ENCODE measurements at regions not wholly inside any gene's neighbourhood (a gene's known extent, or its start where the extent isn't known, plus 50 kb on each side); places are given as distances from the start of the nearest gene placed in this dataset.

DNA sequence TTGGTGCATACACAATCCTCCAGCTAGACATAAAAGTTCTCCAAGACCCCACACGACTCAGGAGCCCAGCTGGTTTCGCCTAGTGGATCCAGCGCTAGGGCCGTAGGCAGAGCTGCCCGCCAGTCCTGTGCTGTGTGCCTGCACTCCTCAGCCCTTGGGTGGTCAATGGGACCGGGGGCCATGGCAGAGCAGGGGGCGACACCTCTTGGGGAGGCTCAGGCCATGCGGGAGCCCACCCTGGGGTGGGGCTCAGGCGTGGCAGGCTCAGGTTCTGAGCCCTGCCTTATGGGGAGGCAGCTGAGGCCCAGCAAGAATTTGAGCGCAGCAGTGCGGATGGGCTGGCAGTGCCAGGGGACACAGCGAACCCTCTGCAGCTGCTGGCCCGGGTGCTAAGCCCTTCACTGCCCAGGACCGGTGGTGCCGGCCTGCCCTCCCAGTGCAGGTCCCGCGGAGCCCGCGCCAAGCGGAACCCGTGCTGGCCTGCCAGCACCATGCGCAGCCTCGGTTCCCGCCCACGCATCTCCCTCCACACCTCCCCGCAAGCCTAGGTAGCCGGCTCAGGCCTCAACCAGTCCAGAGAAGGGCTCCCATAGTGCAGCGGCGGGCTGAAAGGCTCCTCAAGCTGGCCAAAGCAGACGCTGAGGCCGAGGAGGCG, 1566.6 kb upstream of the SLC39A10 start:
- TF ChIP-seq EZH2 (IDR thresholded peaks at IDR 0.05; ENCODE audit: borderline replicate concordance, insufficient read depth, low read depth, low read length, poor library complexity, severe bottlenecking), result no peak
- TF ChIP-seq, protein P1, sequence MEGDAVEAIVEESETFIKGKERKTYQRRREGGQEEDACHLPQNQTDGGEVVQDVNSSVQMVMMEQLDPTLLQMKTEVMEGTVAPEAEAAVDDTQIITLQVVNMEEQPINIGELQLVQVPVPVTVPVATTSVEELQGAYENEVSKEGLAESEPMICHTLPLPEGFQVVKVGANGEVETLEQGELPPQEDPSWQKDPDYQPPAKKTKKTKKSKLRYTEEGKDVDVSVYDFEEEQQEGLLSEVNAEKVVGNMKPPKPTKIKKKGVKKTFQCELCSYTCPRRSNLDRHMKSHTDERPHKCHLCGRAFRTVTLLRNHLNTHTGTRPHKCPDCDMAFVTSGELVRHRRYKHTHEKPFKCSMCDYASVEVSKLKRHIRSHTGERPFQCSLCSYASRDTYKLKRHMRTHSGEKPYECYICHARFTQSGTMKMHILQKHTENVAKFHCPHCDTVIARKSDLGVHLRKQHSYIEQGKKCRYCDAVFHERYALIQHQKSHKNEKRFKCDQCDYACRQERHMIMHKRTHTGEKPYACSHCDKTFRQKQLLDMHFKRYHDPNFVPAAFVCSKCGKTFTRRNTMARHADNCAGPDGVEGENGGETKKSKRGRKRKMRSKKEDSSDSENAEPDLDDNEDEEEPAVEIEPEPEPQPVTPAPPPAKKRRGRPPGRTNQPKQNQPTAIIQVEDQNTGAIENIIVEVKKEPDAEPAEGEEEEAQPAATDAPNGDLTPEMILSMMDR (IDR thresholded peaks at IDR 0.05), result no peak
- no peaks in the 10 kb centered on the region for H3K36me3 ChIP-seq (replicated peaks in 1 of 2; ENCODE audit: control extremely low read depth in 1 of 2, control insufficient read depth in 1 of 2, extremely low read depth in 1 of 2, insufficient read depth in 2 of 2, low read length in 1 of 2)
- ChIA-PET POLR2A (no interaction called here), CTCF (interaction anchor here (0.6 kb wide), 1 partner anchor 35 kb away, joined by 3 read pairs; no protein-coding TSS in a partner anchor)
- no peak overlapping the region for H2AFZ ChIP-seq (ENCODE audit: insufficient read depth, low read depth, low read length, poor library complexity, severe bottlenecking)
- Mint-ChIP-seq H3K4me3 (no peak overlapping the region), H3K4me1 (peaks cover 7% of the 10 kb centered on the region), H3K27ac (no peak overlapping the region), H3K9me3 (ENCODE audit: insufficient read depth) (no peaks in the 10 kb centered on the region), H3K27me3 (no peaks in the 10 kb centered on the region)
- no peak overlapping the region for H3K9ac ChIP-seq (ENCODE audit: low read length)
- DNase-seq (no peak), ATAC-seq (ENCODE audit: low read depth) (no peak)
- H3K4me3 ChIP-seq (ENCODE audit: control extremely low read depth in 1 of 5, extremely low read depth in 1 of 5, insufficient read depth in 1 of 5, low read depth in 2 of 5, low read length in 4 of 5), result no peak overlapping the region
- intact Hi-C loops (cut with micrococcal nuclease), result no loop called here
- no peak overlapping the region for H3K27ac ChIP-seq (ENCODE audit: low read length in 2 of 2)
- H3K27me3 ChIP-seq (replicated peaks in 1 of 4; ENCODE audit: control extremely low read depth in 1 of 4, control insufficient read depth in 3 of 4, insufficient read depth in 4 of 4, low read length in 3 of 4), result no peaks in the 10 kb centered on the region
- peaks cover 0 to 7% (median 0%) of the 10 kb centered on the region in 3 donors for H3K9me3 ChIP-seq (ENCODE audit: control extremely low read depth in 1 of 3, control insufficient read depth in 2 of 3, insufficient read depth in 1 of 3, low read length in 2 of 3)
- H3K4me2 ChIP-seq (replicated peaks; ENCODE audit: low read depth, low read length, poor library complexity, severe bottlenecking), result no peak overlapping the region
- no peaks in the 10 kb centered on the region for H3K4me1 ChIP-seq (ENCODE audit: control insufficient read depth in 2 of 2, insufficient read depth in 2 of 2, low read length in 2 of 2)
- 97% methylated on average over 26 of the region's 32 CpGs for WGBS (ENCODE audit: insufficient coverage)
- no peaks in the 10 kb centered on the region for H3K79me2 ChIP-seq (ENCODE audit: control insufficient read depth, insufficient read depth, low read length)
- no peaks in the 10 kb centered on the region for H4K20me1 ChIP-seq (ENCODE audit: control insufficient read depth, insufficient read depth, low read length, poor library complexity, severe bottlenecking)

DNA sequence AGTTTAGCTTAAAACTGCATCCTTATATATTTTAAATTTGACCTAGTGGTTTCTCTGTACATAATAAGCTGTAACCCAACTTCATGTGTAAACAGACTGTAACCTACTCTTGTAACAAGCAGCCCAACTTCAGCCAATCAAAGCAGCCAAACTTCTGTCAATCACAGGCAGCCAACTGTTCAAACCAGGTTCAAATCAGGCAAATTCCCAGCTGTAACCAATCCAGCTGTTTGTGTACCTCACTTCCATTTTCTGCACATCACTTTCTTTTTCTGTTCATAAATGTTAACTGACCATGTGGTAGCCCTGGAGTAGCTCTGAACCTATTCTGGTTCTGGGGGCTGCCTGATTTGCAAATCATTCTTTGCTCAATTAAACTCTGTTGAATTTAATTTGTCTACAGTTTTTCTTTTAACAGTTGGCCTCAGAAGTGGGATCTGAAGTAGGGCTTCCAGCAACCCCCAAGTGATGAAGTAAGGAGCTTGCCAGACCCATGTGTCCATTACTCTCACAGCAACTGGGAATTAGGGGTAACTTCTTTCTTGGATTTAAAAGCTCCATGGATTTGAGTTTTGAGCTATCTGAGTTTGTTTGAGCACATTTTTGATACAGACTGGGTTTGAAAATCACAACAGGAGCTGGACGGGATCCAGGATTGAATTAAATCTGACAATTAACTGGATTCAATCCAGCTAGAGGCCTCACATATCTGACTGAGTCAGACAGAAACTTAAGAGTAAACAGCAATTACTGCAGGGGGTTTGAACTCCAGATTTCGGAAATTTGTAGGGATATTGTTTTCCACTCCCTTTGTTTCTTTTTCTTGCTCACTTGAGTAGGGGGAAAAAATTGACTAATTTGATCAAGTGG, 1569.7 kb upstream of the SLC39A10 start:
- ATAC-seq (ENCODE audit: low read depth), result no peak
- intact Hi-C loops (cut with micrococcal nuclease), result no loop called here

More for the DNA sequence above, 1569.7 kb upstream of the SLC39A10 start:
- Mint-ChIP-seq H3K27ac (no peak overlapping the region), H3K4me1 (peaks cover 7% of the 10 kb centered on the region), H3K27me3 (no peaks in the 10 kb centered on the region), H3K4me3 (no peak overlapping the region), H3K9me3 (ENCODE audit: insufficient read depth) (no peaks in the 10 kb centered on the region)
- CTCF ChIA-PET, result no interaction called here
- H3K27me3 ChIP-seq (replicated peaks in 1 of 4; ENCODE audit: control extremely low read depth in 1 of 4, control insufficient read depth in 3 of 4, insufficient read depth in 4 of 4, low read length in 3 of 4), result no peaks in the 10 kb centered on the region
- POLR2A ChIA-PET, result no interaction called here
- H3K9me3 ChIP-seq (ENCODE audit: control extremely low read depth in 1 of 3, control insufficient read depth in 2 of 3, insufficient read depth in 1 of 3, low read length in 2 of 3), result peaks cover 0 to 7% (median 0%) of the 10 kb centered on the region in 3 donors
- no peaks in the 10 kb centered on the region for H3K36me3 ChIP-seq (replicated peaks in 1 of 2; ENCODE audit: control extremely low read depth in 1 of 2, control insufficient read depth in 1 of 2, extremely low read depth in 1 of 2, insufficient read depth in 2 of 2, low read length in 1 of 2)
- H3K27ac ChIP-seq (ENCODE audit: low read length in 2 of 2), result no peak overlapping the region
- H3K79me2 ChIP-seq (ENCODE audit: control insufficient read depth, insufficient read depth, low read length), result no peaks in the 10 kb centered on the region
- H3K4me1 ChIP-seq (ENCODE audit: control insufficient read depth in 2 of 2, insufficient read depth in 2 of 2, low read length in 2 of 2), result no peaks in the 10 kb centered on the region
- H2AFZ ChIP-seq (ENCODE audit: insufficient read depth, low read depth, low read length, poor library complexity, severe bottlenecking), result no peak overlapping the region
- no peak overlapping the region for H3K9ac ChIP-seq (ENCODE audit: low read length)
- TF ChIP-seq, protein P1 (IDR thresholded peaks at IDR 0.05), result no peak
- no peak for TF ChIP-seq EZH2 (IDR thresholded peaks at IDR 0.05; ENCODE audit: borderline replicate concordance, insufficient read depth, low read depth, low read length, poor library complexity, severe bottlenecking)
- no peak for DNase-seq
- H3K4me2 ChIP-seq (replicated peaks; ENCODE audit: low read depth, low read length, poor library complexity, severe bottlenecking), result no peak overlapping the region
- 100% methylated on average over 1 of the region's 2 CpGs for WGBS (ENCODE audit: insufficient coverage)
- no peak overlapping the region for H3K4me3 ChIP-seq (ENCODE audit: control extremely low read depth in 1 of 5, extremely low read depth in 1 of 5, insufficient read depth in 1 of 5, low read depth in 2 of 5, low read length in 4 of 5)
- H4K20me1 ChIP-seq (ENCODE audit: control insufficient read depth, insufficient read depth, low read length, poor library complexity, severe bottlenecking), result no peaks in the 10 kb centered on the region

All from B cell (primary cell).